GM23338 (cell line): ENCODE measurements at regions not wholly inside any gene's neighbourhood (a gene's known extent, or its start where the extent isn't known, plus 50 kb on each side); places are given as distances from the start of the nearest gene placed in this dataset.
A peak's percentile ranks its signal among the peaks of the same experiment; 100 is the strongest.

Experiments
- ATAC-seq: fragments of 200-7000 bp; cut with Tn5 transposase; 3 replicates; pipeline ENCODE4 v1.9.1; 2020
- DNase-seq: peaks from one replicate; pipeline ENCODE4 v3.0.0-alpha.2; 2015; ENCODE audit warnings: low spot score
- H2AFZ ChIP-seq: fragments of 200-600 bp; sonication (generic); 2 replicates; pipeline ENCODE4 v1.8.0; 2016; ENCODE audit warnings: antibody characterized with exemption, mild to moderate bottlenecking, moderate library complexity
- H3F3A ChIP-seq: fragments of 200-600 bp; sonication (generic); replicated peaks from 2 replicates; pipeline ENCODE4 v1.8.0; 2017; ENCODE audit warnings: antibody characterized with exemption, mixed run types, low read depth
- H3K27ac ChIP-seq: fragments of 200-600 bp; sonication (generic); 2 replicates; pipeline ENCODE4 v1.6.1; 2016; ENCODE audit warnings: low read depth
- H3K27me3 ChIP-seq: fragments of 200-600 bp; sonication (generic); 2 replicates; pipeline ENCODE4 v1.8.0; 2016; ENCODE audit warnings: mild to moderate bottlenecking, mixed run types, moderate library complexity; ENCODE audit not compliant: insufficient read depth
- H3K36me3 ChIP-seq: fragments of 200-600 bp; sonication (generic); 2 replicates; pipeline ENCODE4 v1.8.0; 2016; ENCODE audit warnings: mild to moderate bottlenecking; ENCODE audit not compliant: insufficient read depth
- H3K4me1 ChIP-seq: fragments of 200-600 bp; sonication (generic); 2 replicates; pipeline ENCODE4 v1.8.0; 2016; ENCODE audit warnings: mild to moderate bottlenecking, moderate library complexity; ENCODE audit not compliant: insufficient read depth
- H3K4me2 ChIP-seq: fragments of 200-600 bp; sonication (generic); 2 replicates; pipeline ENCODE4 v1.7.1; 2017; ENCODE audit warnings: mixed run types
- H3K4me3 ChIP-seq: fragments of 200-600 bp; sonication (generic); 2 replicates; pipeline ENCODE4 v1.6.1; 2016; ENCODE audit warnings: mixed run types
- H3K79me2 ChIP-seq: fragments of 200-600 bp; sonication (generic); replicated peaks from 2 replicates; pipeline ENCODE4 v1.8.0; 2017; ENCODE audit warnings: mild to moderate bottlenecking; ENCODE audit not compliant: insufficient read depth
- H3K9me2 ChIP-seq: fragments of 200-600 bp; sonication (generic); 2 replicates; pipeline ENCODE4 v1.8.0; 2017; ENCODE audit not compliant: insufficient read depth
- H4K20me1 ChIP-seq: fragments of 200-600 bp; sonication (generic); replicated peaks from 2 replicates; pipeline ENCODE4 v1.8.0; 2017; ENCODE audit warnings: mild to moderate bottlenecking; ENCODE audit not compliant: insufficient read depth
- H3K27ac Mint-ChIP-seq: 2 replicates; pipeline ENCODE4 v1.8.0; 2020; ENCODE audit warnings: inconsistent platforms, mild to moderate bottlenecking, moderate library complexity, mixed read lengths
- H3K27me3 Mint-ChIP-seq: 3 replicates; pipeline ENCODE4 v1.8.0; 2022; ENCODE audit warnings: low read depth, mild to moderate bottlenecking, moderate library complexity, mixed read lengths, inconsistent platforms; ENCODE audit not compliant: insufficient read depth, poor library complexity
- H3K36me3 Mint-ChIP-seq: 3 replicates; pipeline ENCODE4 v1.8.0; 2021; ENCODE audit warnings: low read depth, mild to moderate bottlenecking, inconsistent platforms, moderate library complexity, mixed read lengths
- H3K4me1 Mint-ChIP-seq: 3 replicates; pipeline ENCODE4 v1.8.0; 2020; ENCODE audit warnings: mild to moderate bottlenecking, inconsistent platforms, mixed read lengths
- H3K4me3 Mint-ChIP-seq: 3 replicates; pipeline ENCODE4 v1.8.0; 2021; ENCODE audit warnings: moderate library complexity, mild to moderate bottlenecking, inconsistent platforms, mixed read lengths
- H3K9me3 Mint-ChIP-seq: 3 replicates; pipeline ENCODE4 v1.8.0; 2020; ENCODE audit warnings: moderate library complexity, mild to moderate bottlenecking, inconsistent platforms, mixed read lengths
- ETS1 ChIP-seq: IDR thresholded peaks from 2 replicates; pipeline ENCODE4 v1.6.1; 2016; ENCODE audit warnings: antibody characterized with exemption
- JUNB ChIP-seq: IDR thresholded peaks from one replicate; pipeline ENCODE4 v1.6.1; 2016; ENCODE audit warnings: antibody characterized with exemption; ENCODE audit not compliant: unreplicated experiment
- NANOG ChIP-seq: IDR thresholded peaks from 2 replicates; pipeline ENCODE4 v1.6.1; 2016; ENCODE audit warnings: antibody characterized with exemption, borderline replicate concordance
- POLR2AphosphoS5 ChIP-seq: IDR thresholded peaks from 2 replicates; pipeline ENCODE4 v1.6.1; 2016; ENCODE audit warnings: antibody characterized with exemption, low read depth
- REST ChIP-seq: IDR thresholded peaks from one replicate; pipeline ENCODE4 v1.6.1; 2018; ENCODE audit warnings: antibody characterized with exemption; ENCODE audit not compliant: unreplicated experiment
- TF ChIP-seq, protein P1 (sequence below), 2 experiments: fragments of 200-600 bp in 1 of 2; sonication (generic) in 1 of 2; conservative IDR thresholded peaks; 2 replicates each; pipeline versions ENCODE4 v1.5.1 to v1.6.1; 2016 to 2017; ENCODE audit warnings: antibody characterized with exemption in 2 of 2, low read depth in 2 of 2, mild to moderate bottlenecking in 2 of 2, moderate library complexity in 1 of 2

GRCh38 chrX:125204681-125205132 lies 115.0 kb upstream of the TEX13C start (continued):
- TF ChIP-seq REST (no peak), JUNB (no peak)

DNA sequence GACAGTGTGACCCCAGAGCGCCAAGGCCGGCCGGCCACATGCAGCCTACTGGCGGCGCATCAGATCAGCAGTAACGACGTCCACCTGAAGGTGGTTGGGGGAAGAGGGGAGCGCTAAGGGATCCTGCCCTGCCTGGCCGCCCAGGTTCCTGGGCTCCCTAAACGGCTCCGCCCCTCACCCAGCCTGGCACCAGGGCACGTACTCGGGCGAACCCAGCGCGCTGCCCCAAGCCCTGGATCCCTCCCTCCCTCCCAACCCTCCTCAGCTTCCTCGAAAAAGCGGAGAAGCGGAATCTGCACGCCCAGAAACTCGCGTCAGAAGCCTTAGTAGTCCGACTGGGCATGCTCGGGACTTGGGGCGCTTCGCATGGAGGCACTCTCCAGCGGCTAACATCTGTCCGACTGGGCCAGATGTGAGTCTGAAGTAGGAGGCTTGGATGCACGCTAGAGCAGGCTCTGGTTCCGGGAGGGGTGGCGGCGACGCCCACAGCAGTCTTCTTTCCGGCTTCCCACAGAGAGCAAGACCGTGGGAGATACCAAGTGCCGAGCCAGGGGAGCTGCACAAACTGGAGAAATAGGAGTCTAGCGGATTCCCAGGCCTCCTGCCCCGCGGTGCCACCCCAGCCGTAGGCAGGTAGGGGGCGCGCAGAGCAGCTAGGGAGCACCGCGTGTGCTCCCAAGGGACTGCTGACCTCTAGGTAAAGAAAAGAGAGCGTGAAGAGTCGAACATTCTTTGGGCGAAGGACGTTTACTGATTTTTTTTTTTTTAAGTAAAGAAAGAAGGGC lies 114.3 kb upstream of the TEX13C start:
- Histone ChIP-seq H3K36me3 (no peaks in the 10 kb centered on the region), H3K4me2 (peak overlapping the region; percentile 83), H3K27ac (no peak overlapping the region), H3K4me3 (peak overlapping the region; percentile 65), H2AFZ (no peak overlapping the region), H3K27me3 (peaks cover 32% of the 10 kb centered on the region), H4K20me1 (no peaks in the 10 kb centered on the region), H3F3A (no peaks in the 10 kb centered on the region), H3K79me2 (no peaks in the 10 kb centered on the region), H3K9me2 (no peaks in the 10 kb centered on the region), H3K4me1 (peaks cover 29% of the 10 kb centered on the region)
- Mint-ChIP-seq H3K4me3 (peak overlapping the region; percentile 84), H3K36me3 (no peaks in the 10 kb centered on the region), H3K27me3 (peaks cover 22% of the 10 kb centered on the region), H3K4me1 (peaks cover 14% of the 10 kb centered on the region), H3K9me3 (no peaks in the 10 kb centered on the region), H3K27ac (peak overlapping the region; percentile 81)
- ATAC-seq (peak; percentile 48), DNase-seq (peak; percentile 78)
- TF ChIP-seq NANOG (no peak), POLR2AphosphoS5 (peak; percentile 37)
- TF ChIP-seq, protein P1, sequence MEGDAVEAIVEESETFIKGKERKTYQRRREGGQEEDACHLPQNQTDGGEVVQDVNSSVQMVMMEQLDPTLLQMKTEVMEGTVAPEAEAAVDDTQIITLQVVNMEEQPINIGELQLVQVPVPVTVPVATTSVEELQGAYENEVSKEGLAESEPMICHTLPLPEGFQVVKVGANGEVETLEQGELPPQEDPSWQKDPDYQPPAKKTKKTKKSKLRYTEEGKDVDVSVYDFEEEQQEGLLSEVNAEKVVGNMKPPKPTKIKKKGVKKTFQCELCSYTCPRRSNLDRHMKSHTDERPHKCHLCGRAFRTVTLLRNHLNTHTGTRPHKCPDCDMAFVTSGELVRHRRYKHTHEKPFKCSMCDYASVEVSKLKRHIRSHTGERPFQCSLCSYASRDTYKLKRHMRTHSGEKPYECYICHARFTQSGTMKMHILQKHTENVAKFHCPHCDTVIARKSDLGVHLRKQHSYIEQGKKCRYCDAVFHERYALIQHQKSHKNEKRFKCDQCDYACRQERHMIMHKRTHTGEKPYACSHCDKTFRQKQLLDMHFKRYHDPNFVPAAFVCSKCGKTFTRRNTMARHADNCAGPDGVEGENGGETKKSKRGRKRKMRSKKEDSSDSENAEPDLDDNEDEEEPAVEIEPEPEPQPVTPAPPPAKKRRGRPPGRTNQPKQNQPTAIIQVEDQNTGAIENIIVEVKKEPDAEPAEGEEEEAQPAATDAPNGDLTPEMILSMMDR (conservative IDR thresholded peaks at IDR 0.05; ENCODE audit: low read depth in 2 of 2): peak; percentile 49 to 53

GRCh38 chrX:125205918-125206665 lies 113.6 kb upstream of the TEX13C start:
- Mint-ChIP-seq H3K4me3 (peak overlapping the region; percentile 84), H3K9me3 (no peaks in the 10 kb centered on the region), H3K27ac (peak overlapping the region; percentile 81), H3K36me3 (no peaks in the 10 kb centered on the region), H3K27me3 (peaks cover 22% of the 10 kb centered on the region), H3K4me1 (peaks cover 17% of the 10 kb centered on the region)
- Histone ChIP-seq H3K4me2 (peak overlapping the region; percentile 83), H2AFZ (no peak overlapping the region), H3F3A (no peaks in the 10 kb centered on the region), H3K4me3 (peak overlapping the region; percentile 65), H3K4me1 (peaks cover 29% of the 10 kb centered on the region), H3K27me3 (peaks cover 25% of the 10 kb centered on the region), H4K20me1 (no peaks in the 10 kb centered on the region), H3K79me2 (no peaks in the 10 kb centered on the region), H3K9me2 (no peaks in the 10 kb centered on the region), H3K36me3 (no peaks in the 10 kb centered on the region), H3K27ac (peak overlapping the region; percentile 82)
- DNase-seq (peak; percentile 64), ATAC-seq (peak; percentile 27)
- TF ChIP-seq, protein P1 (conservative IDR thresholded peaks at IDR 0.05; ENCODE audit: low read depth in 2 of 2): peak; percentile 4 to 37; a peak in 3 of 4 replicates
- TF ChIP-seq ETS1: no peak
